Left ventricle myocardium inferior (tissue), 1 donor: ENCODE measurements at regions not wholly inside any gene's neighbourhood (a gene's known extent, or its start where the extent isn't known, plus 50 kb on each side); places are given as distances from the start of the nearest gene placed in this dataset.

ENCODE experiments used
- DNase-seq: peaks from one replicate; pipeline ENCODE4 v3.0.0-alpha.2; 2020
- H3K27ac ChIP-seq: fragments of 200-600 bp; replicated peaks from 2 replicates; pipeline ENCODE4 v1.8.0; 2021
- H3K27me3 ChIP-seq: fragments of 200-600 bp; 2 replicates; pipeline ENCODE4 v1.8.0; 2021; ENCODE audit warnings: low read depth
- H3K36me3 ChIP-seq: fragments of 200-600 bp; 2 replicates; pipeline ENCODE4 v1.8.0; 2021
- H3K4me1 ChIP-seq: fragments of 200-600 bp; 2 replicates; pipeline ENCODE4 v1.8.0; 2021
- H3K4me3 ChIP-seq: fragments of 200-600 bp; 2 replicates; pipeline ENCODE4 v1.8.0; 2021; ENCODE audit warnings: mild to moderate bottlenecking, moderate library complexity
- H3K9me3 ChIP-seq: fragments of 200-600 bp; replicated peaks from 2 replicates; pipeline ENCODE4 v1.8.0; 2021
- intact Hi-C: fragments of 100-400 bp; cut with micrococcal nuclease; formaldehyde crosslinking; loops from one replicate; pipeline ENCODE4 v1.11.0; 2022
- TF ChIP-seq, protein P1 (sequence below): fragments of 200-600 bp; IDR thresholded peaks from 2 replicates; pipeline ENCODE4 v1.8.0; 2021; ENCODE audit warnings: antibody characterized with exemption, mild to moderate bottlenecking, borderline replicate concordance
- donor health status: DM: no; HTN: yes; CAD: no; lungs with severe emphysema.

DNA sequence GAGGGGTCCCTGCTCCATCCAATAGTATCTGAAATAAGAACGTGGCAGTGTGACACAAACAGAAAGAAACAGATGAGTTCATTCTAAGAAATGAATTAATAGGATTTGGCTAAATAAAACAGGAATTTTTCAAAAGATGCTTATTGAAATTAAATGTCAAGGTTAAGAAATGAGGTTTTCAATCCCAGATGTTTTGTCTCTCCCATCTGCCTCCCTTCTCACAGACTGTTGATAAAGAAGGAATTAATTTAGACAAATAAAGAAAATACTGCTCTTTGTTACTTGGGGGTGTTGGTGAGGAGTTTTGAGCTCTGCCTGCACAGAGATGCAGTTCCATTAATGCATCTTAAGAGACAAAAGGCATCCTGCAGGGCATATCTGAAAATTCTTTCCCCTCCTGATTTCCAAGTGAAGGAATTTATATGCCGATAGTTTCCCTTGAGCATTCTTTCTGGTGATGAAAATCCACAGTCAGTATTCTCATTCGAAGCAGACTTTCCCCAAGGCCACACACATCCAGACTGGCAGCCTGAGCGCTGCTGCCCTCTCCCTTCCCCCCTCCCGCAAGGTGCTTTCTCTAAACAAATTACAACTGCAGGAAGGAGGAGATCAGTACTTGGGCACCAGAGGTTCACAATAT lies 385.4 kb upstream of the RND3 start:
- H3K9me3 ChIP-seq: no peaks in the 10 kb centered on the region
- H3K4me1 ChIP-seq: no peaks in the 10 kb centered on the region
- H3K4me3 ChIP-seq: no peak overlapping the region
- no peaks in the 10 kb centered on the region for H3K27me3 ChIP-seq
- H3K27ac ChIP-seq: no peak overlapping the region
- TF ChIP-seq, protein P1, sequence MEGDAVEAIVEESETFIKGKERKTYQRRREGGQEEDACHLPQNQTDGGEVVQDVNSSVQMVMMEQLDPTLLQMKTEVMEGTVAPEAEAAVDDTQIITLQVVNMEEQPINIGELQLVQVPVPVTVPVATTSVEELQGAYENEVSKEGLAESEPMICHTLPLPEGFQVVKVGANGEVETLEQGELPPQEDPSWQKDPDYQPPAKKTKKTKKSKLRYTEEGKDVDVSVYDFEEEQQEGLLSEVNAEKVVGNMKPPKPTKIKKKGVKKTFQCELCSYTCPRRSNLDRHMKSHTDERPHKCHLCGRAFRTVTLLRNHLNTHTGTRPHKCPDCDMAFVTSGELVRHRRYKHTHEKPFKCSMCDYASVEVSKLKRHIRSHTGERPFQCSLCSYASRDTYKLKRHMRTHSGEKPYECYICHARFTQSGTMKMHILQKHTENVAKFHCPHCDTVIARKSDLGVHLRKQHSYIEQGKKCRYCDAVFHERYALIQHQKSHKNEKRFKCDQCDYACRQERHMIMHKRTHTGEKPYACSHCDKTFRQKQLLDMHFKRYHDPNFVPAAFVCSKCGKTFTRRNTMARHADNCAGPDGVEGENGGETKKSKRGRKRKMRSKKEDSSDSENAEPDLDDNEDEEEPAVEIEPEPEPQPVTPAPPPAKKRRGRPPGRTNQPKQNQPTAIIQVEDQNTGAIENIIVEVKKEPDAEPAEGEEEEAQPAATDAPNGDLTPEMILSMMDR: no peak
- no peak for DNase-seq
- H3K36me3 ChIP-seq: no peaks in the 10 kb centered on the region
- intact Hi-C loops: no loop called here

DNA sequence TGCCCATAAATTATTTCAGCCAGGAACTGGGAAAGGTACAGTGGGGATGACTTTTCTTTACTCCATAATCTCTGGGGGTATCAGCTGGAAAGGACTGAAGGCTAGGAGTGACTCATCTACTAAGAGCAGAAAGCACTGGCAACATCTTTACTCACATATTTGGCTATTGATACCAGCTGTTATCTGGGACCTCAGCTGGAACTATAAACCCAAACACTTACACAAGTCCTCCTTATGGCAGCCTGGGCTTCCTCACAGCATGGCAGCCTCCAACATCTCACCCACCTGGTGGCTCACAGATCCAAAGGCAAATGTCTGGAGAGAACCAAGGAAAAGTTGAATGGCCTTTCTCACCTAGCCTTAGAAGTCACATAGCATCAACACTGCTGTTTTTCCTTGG lies 379.0 kb upstream of the RND3 start:
- DNase-seq: no peak
- Histone ChIP-seq H3K27ac (no peak overlapping the region), H3K9me3 (peaks cover 35% of the 10 kb centered on the region), H3K4me3 (no peak overlapping the region), H3K36me3 (no peaks in the 10 kb centered on the region), H3K4me1 (no peaks in the 10 kb centered on the region), H3K27me3 (no peaks in the 10 kb centered on the region)
- intact Hi-C loops: no loop called here
- TF ChIP-seq, protein P1: no peak

DNA sequence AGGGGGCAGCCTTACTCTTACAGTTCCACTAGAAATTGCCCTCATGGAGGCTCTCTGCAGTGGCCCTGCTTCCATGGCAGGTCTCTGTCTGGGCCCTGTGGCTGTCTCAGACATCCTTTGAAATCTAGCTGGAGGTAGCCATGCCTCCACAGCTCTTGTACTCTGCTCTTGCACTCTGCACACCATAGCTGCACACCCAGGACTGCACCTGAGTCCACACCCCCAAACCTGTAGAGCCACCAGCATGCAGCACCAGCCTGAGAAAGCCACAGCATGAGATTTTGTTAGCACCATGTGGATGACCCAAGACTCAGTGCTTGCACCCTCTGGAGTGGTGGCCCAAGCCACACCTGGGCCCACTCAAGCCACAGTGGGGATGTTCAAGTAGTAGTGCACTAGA lies 376.2 kb upstream of the RND3 start:
- peaks cover 35% of the 10 kb centered on the region for H3K9me3 ChIP-seq
- H3K4me3 ChIP-seq: no peak overlapping the region
- TF ChIP-seq, protein P1: no peak
- no peak overlapping the region for H3K27ac ChIP-seq
- no peaks in the 10 kb centered on the region for H3K4me1 ChIP-seq
- no peak for DNase-seq
- H3K27me3 ChIP-seq: no peaks in the 10 kb centered on the region
- intact Hi-C loops: no loop called here
- no peaks in the 10 kb centered on the region for H3K36me3 ChIP-seq

DNA sequence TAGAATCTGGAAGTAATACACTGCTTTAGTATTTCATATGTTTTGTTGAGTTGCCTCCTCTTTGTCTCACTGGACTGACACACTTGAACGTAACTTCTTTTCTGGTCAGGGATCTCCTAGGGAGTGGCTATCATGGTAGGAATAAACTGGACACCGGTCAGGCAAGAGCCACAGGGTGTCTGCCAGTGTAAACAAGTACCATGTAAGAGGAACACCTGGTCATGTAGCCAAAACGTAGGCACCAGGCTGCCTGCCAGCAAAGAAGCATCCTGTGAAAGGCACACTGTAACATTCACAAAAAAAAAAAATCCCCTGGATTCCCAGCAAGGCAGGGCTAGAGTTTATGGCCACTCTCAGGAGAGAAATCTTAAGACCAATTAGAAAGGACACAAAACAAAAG lies 372.8 kb upstream of the RND3 start:
- Histone ChIP-seq H3K4me3 (no peak overlapping the region), H3K9me3 (peaks cover 25% of the 10 kb centered on the region), H3K4me1 (no peaks in the 10 kb centered on the region), H3K27me3 (no peaks in the 10 kb centered on the region), H3K36me3 (no peaks in the 10 kb centered on the region), H3K27ac (no peak overlapping the region)
- intact Hi-C loops: no loop called here
- TF ChIP-seq, protein P1: no peak
- DNase-seq: no peak

DNA sequence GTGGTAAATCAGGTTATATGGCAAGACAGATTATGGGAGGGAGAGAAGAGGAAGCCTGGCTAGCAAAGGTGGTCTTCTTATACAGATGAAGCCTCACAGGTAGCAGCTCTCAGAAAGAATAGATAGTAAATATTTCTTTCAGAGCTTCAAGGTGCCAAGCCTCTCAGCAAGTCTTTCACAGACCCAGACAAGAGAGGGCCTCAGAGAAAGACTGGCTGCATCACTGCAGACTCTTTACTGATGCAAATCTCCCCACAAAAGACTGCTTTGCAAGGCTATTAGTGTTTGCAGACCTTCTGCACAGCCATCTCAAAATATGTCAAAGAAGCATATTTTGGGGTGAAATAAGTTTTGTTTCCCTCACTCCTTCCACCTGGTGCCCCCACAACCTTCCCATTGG lies 372.4 kb upstream of the RND3 start:
- Histone ChIP-seq H3K27ac (no peak overlapping the region), H3K4me1 (no peaks in the 10 kb centered on the region), H3K9me3 (peaks cover 21% of the 10 kb centered on the region), H3K4me3 (no peak overlapping the region), H3K27me3 (no peaks in the 10 kb centered on the region), H3K36me3 (no peaks in the 10 kb centered on the region)
- intact Hi-C loops: no loop called here
- TF ChIP-seq, protein P1: no peak
- DNase-seq: no peak

DNA sequence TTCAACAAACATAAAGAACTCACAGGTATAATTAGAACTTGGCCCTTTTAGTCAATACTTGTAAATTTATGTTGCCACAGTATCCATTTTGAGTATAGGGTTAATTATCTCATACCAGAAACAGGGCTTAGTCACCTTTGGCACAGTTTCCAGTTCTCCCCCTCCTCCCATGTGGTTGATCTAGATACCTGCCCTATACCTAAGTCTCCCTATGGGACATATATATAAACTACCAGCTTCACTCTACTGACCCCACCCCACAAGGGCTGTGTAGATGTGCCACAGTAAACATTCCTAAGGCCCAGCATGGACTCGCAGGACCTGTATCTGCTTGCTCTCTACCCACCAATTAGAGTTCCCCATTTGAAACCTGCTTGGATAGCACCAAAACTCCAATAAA lies 371.7 kb upstream of the RND3 start:
- Histone ChIP-seq H3K27ac (no peak overlapping the region), H3K27me3 (no peaks in the 10 kb centered on the region)

More for the DNA sequence above, 371.7 kb upstream of the RND3 start:
- H3K4me1 ChIP-seq: no peaks in the 10 kb centered on the region
- intact Hi-C loops: no loop called here
- H3K4me3 ChIP-seq: no peak overlapping the region
- TF ChIP-seq, protein P1: no peak
- no peak for DNase-seq
- no peaks in the 10 kb centered on the region for H3K36me3 ChIP-seq
- H3K9me3 ChIP-seq: peaks cover 15% of the 10 kb centered on the region
